ENCODE measurements at regions not wholly inside any gene's neighbourhood (a gene's known extent, or its start where the extent isn't known, plus 50 kb on each side); places are given as distances from the start of the nearest gene placed in this dataset.

- Histone ChIP-seq H3K27ac (ENCODE audit: low read depth in 1 of 2, low read length in 1 of 2) (no peak overlapping the region), H3K9me3 (ENCODE audit: control insufficient read depth in 2 of 2, insufficient read depth in 1 of 2, low read length in 1 of 2) (no peaks in the 10 kb centered on the region), H3K4me1 (ENCODE audit: control insufficient read depth in 2 of 2, insufficient read depth in 2 of 2, low read length in 2 of 2) (no peaks in the 10 kb centered on the region), H3K27me3 (ENCODE audit: control insufficient read depth in 2 of 2, insufficient read depth in 1 of 2, low read length in 1 of 2) (no peaks in the 10 kb centered on the region), H3K4me3 (ENCODE audit: low read length in 2 of 2) (no peak overlapping the region), H3K36me3 (ENCODE audit: control insufficient read depth in 2 of 2, insufficient read depth in 2 of 2, low read length in 1 of 2) (no peaks in the 10 kb centered on the region)
- 88% methylated on average over 2 of the region's 2 CpGs for WGBS
- no peak for DNase-seq (ENCODE audit: low read depth in 6 of 9, low spot score in 9 of 9)
These were observed 628.4 kb upstream of the ALCAM start for GRCh38 chr3:104738271-104738670.

GRCh38 chr3:104740874-104741379 is 625.8 kb upstream of the ALCAM start:
- 91% methylated on average over 3 of the region's 3 CpGs for WGBS
- Histone ChIP-seq H3K9me3 (ENCODE audit: control insufficient read depth in 2 of 2, insufficient read depth in 1 of 2, low read length in 1 of 2) (no peaks in the 10 kb centered on the region), H3K27ac (ENCODE audit: low read depth in 1 of 2, low read length in 1 of 2) (no peak overlapping the region), H3K4me3 (ENCODE audit: low read length in 2 of 2) (no peak overlapping the region), H3K4me1 (ENCODE audit: control insufficient read depth in 2 of 2, insufficient read depth in 2 of 2, low read length in 2 of 2) (no peaks in the 10 kb centered on the region), H3K27me3 (ENCODE audit: control insufficient read depth in 2 of 2, insufficient read depth in 1 of 2, low read length in 1 of 2) (no peaks in the 10 kb centered on the region), H3K36me3 (ENCODE audit: control insufficient read depth in 2 of 2, insufficient read depth in 2 of 2, low read length in 1 of 2) (no peaks in the 10 kb centered on the region)
- no peak for DNase-seq (ENCODE audit: low read depth in 6 of 9, low spot score in 9 of 9)

- DNase-seq (ENCODE audit: low read depth in 6 of 9, low spot score in 9 of 9) = no peak
- H3K9me3 ChIP-seq (ENCODE audit: control insufficient read depth in 2 of 2, insufficient read depth in 1 of 2, low read length in 1 of 2) = no peaks in the 10 kb centered on the region
- 83% methylated on average over 2 of the region's 2 CpGs for WGBS
- H3K27me3 ChIP-seq (ENCODE audit: control insufficient read depth in 2 of 2, insufficient read depth in 1 of 2, low read length in 1 of 2) = no peaks in the 10 kb centered on the region
- H3K4me1 ChIP-seq (ENCODE audit: control insufficient read depth in 2 of 2, insufficient read depth in 2 of 2, low read length in 2 of 2) = no peaks in the 10 kb centered on the region
- H3K4me3 ChIP-seq (ENCODE audit: low read length in 2 of 2) = no peak overlapping the region
- H3K27ac ChIP-seq (ENCODE audit: low read depth in 1 of 2, low read length in 1 of 2) = no peak overlapping the region
- no peaks in the 10 kb centered on the region for H3K36me3 ChIP-seq (ENCODE audit: control insufficient read depth in 2 of 2, insufficient read depth in 2 of 2, low read length in 1 of 2)
These were observed 624.7 kb upstream of the ALCAM start for GRCh38 chr3:104742044-104742443.

GRCh38 chr3:104745313-104745712 is 621.4 kb upstream of the ALCAM start:
- H3K36me3 ChIP-seq (ENCODE audit: control insufficient read depth in 2 of 2, insufficient read depth in 2 of 2, low read length in 1 of 2) = no peaks in the 10 kb centered on the region
- no peak overlapping the region for H3K4me3 ChIP-seq (ENCODE audit: low read length in 2 of 2)
- no peaks in the 10 kb centered on the region for H3K9me3 ChIP-seq (ENCODE audit: control insufficient read depth in 2 of 2, insufficient read depth in 1 of 2, low read length in 1 of 2)
- 66% methylated on average over 3 of the region's 3 CpGs for WGBS
- H3K4me1 ChIP-seq (ENCODE audit: control insufficient read depth in 2 of 2, insufficient read depth in 2 of 2, low read length in 2 of 2) = no peaks in the 10 kb centered on the region
- DNase-seq (ENCODE audit: low read depth in 6 of 9, low spot score in 9 of 9) = no peak
- no peaks in the 10 kb centered on the region for H3K27me3 ChIP-seq (ENCODE audit: control insufficient read depth in 2 of 2, insufficient read depth in 1 of 2, low read length in 1 of 2)
- no peak overlapping the region for H3K27ac ChIP-seq (ENCODE audit: low read depth in 1 of 2, low read length in 1 of 2)

- Histone ChIP-seq H3K9me3 (ENCODE audit: control insufficient read depth in 2 of 2, insufficient read depth in 1 of 2, low read length in 1 of 2) (no peaks in the 10 kb centered on the region), H3K27me3 (ENCODE audit: control insufficient read depth in 2 of 2, insufficient read depth in 1 of 2, low read length in 1 of 2) (no peaks in the 10 kb centered on the region), H3K4me1 (ENCODE audit: control insufficient read depth in 2 of 2, insufficient read depth in 2 of 2, low read length in 2 of 2) (no peaks in the 10 kb centered on the region), H3K4me3 (ENCODE audit: low read length in 2 of 2) (no peak overlapping the region), H3K27ac (ENCODE audit: low read depth in 1 of 2, low read length in 1 of 2) (no peak overlapping the region), H3K36me3 (ENCODE audit: control insufficient read depth in 2 of 2, insufficient read depth in 2 of 2, low read length in 1 of 2) (no peaks in the 10 kb centered on the region)
- no peak for DNase-seq (ENCODE audit: low read depth in 6 of 9, low spot score in 9 of 9)
These were observed 620.7 kb upstream of the ALCAM start for GRCh38 chr3:104746056-104746455.

GRCh38 chr3:104750581-104750980 is 616.1 kb upstream of the ALCAM start:
- Histone ChIP-seq H3K27ac (ENCODE audit: low read depth in 1 of 2, low read length in 1 of 2) (no peak overlapping the region), H3K4me1 (ENCODE audit: control insufficient read depth in 2 of 2, insufficient read depth in 2 of 2, low read length in 2 of 2) (no peaks in the 10 kb centered on the region), H3K36me3 (ENCODE audit: control insufficient read depth in 2 of 2, insufficient read depth in 2 of 2, low read length in 1 of 2) (no peaks in the 10 kb centered on the region), H3K4me3 (ENCODE audit: low read length in 2 of 2) (no peak overlapping the region), H3K27me3 (ENCODE audit: control insufficient read depth in 2 of 2, insufficient read depth in 1 of 2, low read length in 1 of 2) (no peaks in the 10 kb centered on the region), H3K9me3 (ENCODE audit: control insufficient read depth in 2 of 2, insufficient read depth in 1 of 2, low read length in 1 of 2) (no peaks in the 10 kb centered on the region)
- whole genome bisulfite sequencing = 84% methylated on average over 4 of the region's 4 CpGs
- peak in 1 of 9 donors; percentile 1 for DNase-seq (ENCODE audit: low read depth in 6 of 9, low spot score in 9 of 9)

GRCh38 chr3:104755791-104756190 is 610.9 kb upstream of the ALCAM start:
- no peaks in the 10 kb centered on the region for H3K4me1 ChIP-seq (ENCODE audit: control insufficient read depth in 2 of 2, insufficient read depth in 2 of 2, low read length in 2 of 2)
- H3K36me3 ChIP-seq (ENCODE audit: control insufficient read depth in 2 of 2, insufficient read depth in 2 of 2, low read length in 1 of 2) = no peaks in the 10 kb centered on the region
- no peaks in the 10 kb centered on the region for H3K9me3 ChIP-seq (ENCODE audit: control insufficient read depth in 2 of 2, insufficient read depth in 1 of 2, low read length in 1 of 2)
- H3K27me3 ChIP-seq (ENCODE audit: control insufficient read depth in 2 of 2, insufficient read depth in 1 of 2, low read length in 1 of 2) = no peaks in the 10 kb centered on the region
- H3K4me3 ChIP-seq (ENCODE audit: low read length in 2 of 2) = no peak overlapping the region
- 94% methylated on average over 1 of the region's 1 CpG for WGBS
- no peak overlapping the region for H3K27ac ChIP-seq (ENCODE audit: low read depth in 1 of 2, low read length in 1 of 2)
- DNase-seq (ENCODE audit: low read depth in 6 of 9, low spot score in 9 of 9) = no peak

GRCh38 chr3:104763007-104763406 is 603.7 kb upstream of the ALCAM start:
- no peak for DNase-seq (ENCODE audit: low read depth in 6 of 9, low spot score in 9 of 9)
- Histone ChIP-seq H3K4me3 (ENCODE audit: low read length in 2 of 2) (no peak overlapping the region), H3K9me3 (ENCODE audit: control insufficient read depth in 2 of 2, insufficient read depth in 1 of 2, low read length in 1 of 2) (no peaks in the 10 kb centered on the region), H3K27ac (ENCODE audit: low read depth in 1 of 2, low read length in 1 of 2) (no peak overlapping the region), H3K4me1 (ENCODE audit: control insufficient read depth in 2 of 2, insufficient read depth in 2 of 2, low read length in 2 of 2) (no peaks in the 10 kb centered on the region), H3K27me3 (ENCODE audit: control insufficient read depth in 2 of 2, insufficient read depth in 1 of 2, low read length in 1 of 2) (no peaks in the 10 kb centered on the region), H3K36me3 (ENCODE audit: control insufficient read depth in 2 of 2, insufficient read depth in 2 of 2, low read length in 1 of 2) (no peaks in the 10 kb centered on the region)

GRCh38 chr3:104764496-104764895 is 602.2 kb upstream of the ALCAM start:
- no peak for DNase-seq (ENCODE audit: low read depth in 6 of 9, low spot score in 9 of 9)
- H3K27ac ChIP-seq (ENCODE audit: low read depth in 1 of 2, low read length in 1 of 2) = no peak overlapping the region
- H3K4me3 ChIP-seq (ENCODE audit: low read length in 2 of 2) = no peak overlapping the region
- 91% methylated on average over 4 of the region's 4 CpGs for WGBS
- no peaks in the 10 kb centered on the region for H3K36me3 ChIP-seq (ENCODE audit: control insufficient read depth in 2 of 2, insufficient read depth in 2 of 2, low read length in 1 of 2)
- H3K9me3 ChIP-seq (ENCODE audit: control insufficient read depth in 2 of 2, insufficient read depth in 1 of 2, low read length in 1 of 2) = no peaks in the 10 kb centered on the region
- H3K4me1 ChIP-seq (ENCODE audit: control insufficient read depth in 2 of 2, insufficient read depth in 2 of 2, low read length in 2 of 2) = no peaks in the 10 kb centered on the region
- no peaks in the 10 kb centered on the region for H3K27me3 ChIP-seq (ENCODE audit: control insufficient read depth in 2 of 2, insufficient read depth in 1 of 2, low read length in 1 of 2)

GRCh38 chr3:104768886-104769285 is 597.8 kb upstream of the ALCAM start:
- no peak overlapping the region for H3K4me3 ChIP-seq (ENCODE audit: low read length in 2 of 2)
- H3K36me3 ChIP-seq (ENCODE audit: control insufficient read depth in 2 of 2, insufficient read depth in 2 of 2, low read length in 1 of 2) = no peaks in the 10 kb centered on the region
- H3K27ac ChIP-seq (ENCODE audit: low read depth in 1 of 2, low read length in 1 of 2) = no peak overlapping the region
- H3K27me3 ChIP-seq (ENCODE audit: control insufficient read depth in 2 of 2, insufficient read depth in 1 of 2, low read length in 1 of 2) = no peaks in the 10 kb centered on the region
- DNase-seq (ENCODE audit: low read depth in 6 of 9, low spot score in 9 of 9) = no peak
- WGBS = 86% methylated on average over 3 of the region's 3 CpGs
- H3K9me3 ChIP-seq (ENCODE audit: control insufficient read depth in 2 of 2, insufficient read depth in 1 of 2, low read length in 1 of 2) = no peaks in the 10 kb centered on the region
- no peaks in the 10 kb centered on the region for H3K4me1 ChIP-seq (ENCODE audit: control insufficient read depth in 2 of 2, insufficient read depth in 2 of 2, low read length in 2 of 2)
